Mucosa of descending colon (tissue), 3 donors: ENCODE measurements at regions not wholly inside any gene's neighbourhood (a gene's known extent, or its start where the extent isn't known, plus 50 kb on each side); places are given as distances from the start of the nearest gene placed in this dataset.

Experiments
- ATAC-seq: fragments of 200-7000 bp; cut with Tn5 transposase; one replicate; pipeline ENCODE4 v1.9.1; 2020; ENCODE audit warnings: mild to moderate bottlenecking, moderate library complexity
- DNase-seq, 3 donors: peaks; one replicate each; pipeline ENCODE4 v3.0.0-alpha.2; 2020
- H3K36me3 ChIP-seq: fragments of 200-600 bp; one replicate; pipeline ENCODE4 v1.8.0; 2021; ENCODE audit warnings: low read depth, mild to moderate bottlenecking
- H3K4me1 ChIP-seq: fragments of 200-600 bp; one replicate; pipeline ENCODE4 v1.8.0; 2021; ENCODE audit warnings: low read depth, mild to moderate bottlenecking
- H3K4me3 ChIP-seq: fragments of 200-600 bp; one replicate; pipeline ENCODE4 v1.8.0; 2021; ENCODE audit warnings: mild to moderate bottlenecking
- H3K9me3 ChIP-seq: fragments of 200-600 bp; one replicate; pipeline ENCODE4 v1.8.0; 2021; ENCODE audit warnings: mild to moderate bottlenecking
- CTCF ChIP-seq: fragments of 200-600 bp; IDR thresholded peaks from one replicate; pipeline ENCODE4 v1.8.0; 2022; ENCODE audit warnings: antibody characterized with exemption, mild to moderate bottlenecking
- intact Hi-C, 2 donors: fragments of 100-400 bp; cut with DNase I in 1 of 2; cut with micrococcal nuclease in 1 of 2; formaldehyde crosslinking; loops; one replicate each; pipeline versions ENCODE4 v1.11.0 to v1.11.1; 2022; cut with DNase I, micrococcal nuclease
- donor health status: DM: no; HTN: no; CAD: no; lungs with moderate emphysema.
- donor health status: DM: no; HTN: no; CAD: no.
- donor health status: DM: no; HTN: yes; CAD: no.

GRCh38 chr6:14612016-14612980 lies 494.7 kb downstream of the CD83 start:
- DNase-seq (no peak), ATAC-seq (no peak)
- no peaks in the 10 kb centered on the region for H3K36me3 ChIP-seq
- TF ChIP-seq CTCF, result no peak
- no peaks in the 10 kb centered on the region for H3K4me1 ChIP-seq
- H3K9me3 ChIP-seq, result no peaks in the 10 kb centered on the region
- H3K4me3 ChIP-seq, result no peak overlapping the region
- intact Hi-C loops, result no loop called here

GRCh38 chr6:14614631-14615030 lies 497.1 kb downstream of the CD83 start:
- TF ChIP-seq CTCF, result no peak
- no peak for ATAC-seq
- H3K4me3 ChIP-seq, result no peak overlapping the region
- no peaks in the 10 kb centered on the region for H3K4me1 ChIP-seq
- intact Hi-C loops, result no loop called here
- no peak for DNase-seq
- H3K9me3 ChIP-seq, result no peaks in the 10 kb centered on the region
- no peaks in the 10 kb centered on the region for H3K36me3 ChIP-seq

GRCh38 chr6:14616656-14617055 lies 499.1 kb downstream of the CD83 start:
- ATAC-seq (no peak), DNase-seq (no peak)
- intact Hi-C loops, result no loop called here
- peaks cover 4% of the 10 kb centered on the region for H3K4me1 ChIP-seq
- no peak for TF ChIP-seq CTCF
- H3K4me3 ChIP-seq, result no peak overlapping the region
- no peaks in the 10 kb centered on the region for H3K36me3 ChIP-seq
- H3K9me3 ChIP-seq, result no peaks in the 10 kb centered on the region

- intact Hi-C loops, result no loop called here
- ATAC-seq, result no peak
- peaks cover 7% of the 10 kb centered on the region for H3K4me1 ChIP-seq
- H3K4me3 ChIP-seq, result no peak overlapping the region
- H3K36me3 ChIP-seq, result no peaks in the 10 kb centered on the region
- no peak for DNase-seq
- TF ChIP-seq CTCF, result no peak
- H3K9me3 ChIP-seq, result no peaks in the 10 kb centered on the region
Measured at GRCh38 chr6:14618759-14619418, 501.3 kb downstream of the CD83 start.

- no peak for ATAC-seq
- H3K9me3 ChIP-seq, result no peaks in the 10 kb centered on the region
- TF ChIP-seq CTCF, result no peak
- H3K4me3 ChIP-seq, result no peak overlapping the region
- DNase-seq, result no peak
- no peaks in the 10 kb centered on the region for H3K36me3 ChIP-seq
- intact Hi-C loops, result no loop called here
- peaks cover 7% of the 10 kb centered on the region for H3K4me1 ChIP-seq
Measured at GRCh38 chr6:14619419-14619781, 501.8 kb downstream of the CD83 start.
